GM23338 (cell line): ENCODE measurements at regions not wholly inside any gene's neighbourhood (a gene's known extent, or its start where the extent isn't known, plus 50 kb on each side); places are given as distances from the start of the nearest gene placed in this dataset.

Experiments used
- ATAC-seq: fragments of 200-7000 bp; cut with Tn5 transposase; 3 replicates; pipeline ENCODE4 v1.9.1; 2020
- DNase-seq: peaks from one replicate; pipeline ENCODE4 v3.0.0-alpha.2; 2015; ENCODE audit warnings: low spot score
- H2AFZ ChIP-seq: fragments of 200-600 bp; sonication (generic); 2 replicates; pipeline ENCODE4 v1.8.0; 2016; ENCODE audit warnings: antibody characterized with exemption, mild to moderate bottlenecking, moderate library complexity
- H3F3A ChIP-seq: fragments of 200-600 bp; sonication (generic); replicated peaks from 2 replicates; pipeline ENCODE4 v1.8.0; 2017; ENCODE audit warnings: antibody characterized with exemption, mixed run types, low read depth
- H3K27ac ChIP-seq: fragments of 200-600 bp; sonication (generic); 2 replicates; pipeline ENCODE4 v1.6.1; 2016; ENCODE audit warnings: low read depth
- H3K27me3 ChIP-seq: fragments of 200-600 bp; sonication (generic); 2 replicates; pipeline ENCODE4 v1.8.0; 2016; ENCODE audit warnings: mild to moderate bottlenecking, mixed run types, moderate library complexity; ENCODE audit not compliant: insufficient read depth
- H3K36me3 ChIP-seq: fragments of 200-600 bp; sonication (generic); 2 replicates; pipeline ENCODE4 v1.8.0; 2016; ENCODE audit warnings: mild to moderate bottlenecking; ENCODE audit not compliant: insufficient read depth
- H3K4me1 ChIP-seq: fragments of 200-600 bp; sonication (generic); 2 replicates; pipeline ENCODE4 v1.8.0; 2016; ENCODE audit warnings: mild to moderate bottlenecking, moderate library complexity; ENCODE audit not compliant: insufficient read depth
- H3K4me2 ChIP-seq: fragments of 200-600 bp; sonication (generic); 2 replicates; pipeline ENCODE4 v1.7.1; 2017; ENCODE audit warnings: mixed run types
- H3K4me3 ChIP-seq: fragments of 200-600 bp; sonication (generic); 2 replicates; pipeline ENCODE4 v1.6.1; 2016; ENCODE audit warnings: mixed run types
- H3K79me2 ChIP-seq: fragments of 200-600 bp; sonication (generic); replicated peaks from 2 replicates; pipeline ENCODE4 v1.8.0; 2017; ENCODE audit warnings: mild to moderate bottlenecking; ENCODE audit not compliant: insufficient read depth
- H3K9me2 ChIP-seq: fragments of 200-600 bp; sonication (generic); 2 replicates; pipeline ENCODE4 v1.8.0; 2017; ENCODE audit not compliant: insufficient read depth
- H4K20me1 ChIP-seq: fragments of 200-600 bp; sonication (generic); replicated peaks from 2 replicates; pipeline ENCODE4 v1.8.0; 2017; ENCODE audit warnings: mild to moderate bottlenecking; ENCODE audit not compliant: insufficient read depth
- H3K27ac Mint-ChIP-seq: 2 replicates; pipeline ENCODE4 v1.8.0; 2020; ENCODE audit warnings: inconsistent platforms, mild to moderate bottlenecking, moderate library complexity, mixed read lengths
- H3K27me3 Mint-ChIP-seq: 3 replicates; pipeline ENCODE4 v1.8.0; 2022; ENCODE audit warnings: low read depth, mild to moderate bottlenecking, moderate library complexity, mixed read lengths, inconsistent platforms; ENCODE audit not compliant: insufficient read depth, poor library complexity
- H3K36me3 Mint-ChIP-seq: 3 replicates; pipeline ENCODE4 v1.8.0; 2021; ENCODE audit warnings: low read depth, mild to moderate bottlenecking, inconsistent platforms, moderate library complexity, mixed read lengths
- H3K4me1 Mint-ChIP-seq: 3 replicates; pipeline ENCODE4 v1.8.0; 2020; ENCODE audit warnings: mild to moderate bottlenecking, inconsistent platforms, mixed read lengths
- H3K4me3 Mint-ChIP-seq: 3 replicates; pipeline ENCODE4 v1.8.0; 2021; ENCODE audit warnings: moderate library complexity, mild to moderate bottlenecking, inconsistent platforms, mixed read lengths
- H3K9me3 Mint-ChIP-seq: 3 replicates; pipeline ENCODE4 v1.8.0; 2020; ENCODE audit warnings: moderate library complexity, mild to moderate bottlenecking, inconsistent platforms, mixed read lengths
- CREB1 ChIP-seq: fragments of 250-450 bp; sonication (Bioruptor Pico); IDR thresholded peaks from 2 replicates; pipeline ENCODE4 v1.5.0; 2020; ENCODE audit warnings: low read depth, mild to moderate bottlenecking, moderate library complexity
- CTCF ChIP-seq, 2 experiments: fragments of 200-600 bp in 1 of 2; sonication (generic) in 1 of 2; conservative IDR thresholded peaks; 2 replicates each; pipeline versions ENCODE4 v1.5.1 to v1.6.1; 2016 to 2017; ENCODE audit warnings: antibody characterized with exemption in 2 of 2, low read depth in 2 of 2, mild to moderate bottlenecking in 2 of 2, moderate library complexity in 1 of 2
- ETS1 ChIP-seq: IDR thresholded peaks from 2 replicates; pipeline ENCODE4 v1.6.1; 2016; ENCODE audit warnings: antibody characterized with exemption
- EZH2 ChIP-seq: fragments of 200-600 bp; sonication (generic); IDR thresholded peaks from one replicate; pipeline ENCODE4 v1.8.0; 2017; ENCODE audit warnings: antibody characterized with exemption, mild to moderate bottlenecking, low read depth; ENCODE audit not compliant: unreplicated experiment
- EZH2phosphoT487 ChIP-seq: fragments of 200-600 bp; sonication (generic); IDR thresholded peaks from one replicate; pipeline ENCODE4 v1.8.1; 2018; ENCODE audit warnings: antibody characterized with exemption; ENCODE audit not compliant: unreplicated experiment
- NANOG ChIP-seq: IDR thresholded peaks from 2 replicates; pipeline ENCODE4 v1.6.1; 2016; ENCODE audit warnings: antibody characterized with exemption, borderline replicate concordance
- POLR2AphosphoS5 ChIP-seq: IDR thresholded peaks from 2 replicates; pipeline ENCODE4 v1.6.1; 2016; ENCODE audit warnings: antibody characterized with exemption, low read depth
- REST ChIP-seq: IDR thresholded peaks from one replicate; pipeline ENCODE4 v1.6.1; 2018; ENCODE audit warnings: antibody characterized with exemption; ENCODE audit not compliant: unreplicated experiment
- STAT1 ChIP-seq: IDR thresholded peaks from one replicate; pipeline ENCODE4 v1.6.1; 2016; ENCODE audit warnings: antibody characterized with exemption; ENCODE audit not compliant: unreplicated experiment
- ZNF114 ChIP-seq: fragments of 250-450 bp; sonication (Bioruptor Pico); IDR thresholded peaks from 2 replicates; pipeline ENCODE4 v1.5.0; 2020; ENCODE audit warnings: mild to moderate bottlenecking, moderate library complexity
- ZNF331 ChIP-seq: fragments of 250-450 bp; sonication (Bioruptor Pico); IDR thresholded peaks from 2 replicates; pipeline ENCODE4 v1.5.0; 2020; ENCODE audit warnings: low read depth, mild to moderate bottlenecking, moderate library complexity

GRCh38 chr4:188915175-188915574, 775.9 kb downstream of the TRIML1 start:
- peaks cover 10% of the 10 kb centered on the region; the same call in 1 of the 2 replicates for H3K9me2 ChIP-seq
- no peak overlapping the region for H3K4me3 Mint-ChIP-seq
- H3K4me1 Mint-ChIP-seq: no peaks in the 10 kb centered on the region
- no peak for ATAC-seq
- peaks cover 60% of the 10 kb centered on the region for H3K9me3 Mint-ChIP-seq
- H3K27me3 Mint-ChIP-seq: peaks cover 2% of the 10 kb centered on the region
- no peaks in the 10 kb centered on the region for H4K20me1 ChIP-seq
- H3K79me2 ChIP-seq: no peaks in the 10 kb centered on the region
- H3K4me2 ChIP-seq: no peak overlapping the region
- H3K27ac ChIP-seq: no peak overlapping the region
- H3F3A ChIP-seq: no peaks in the 10 kb centered on the region
- H3K27ac Mint-ChIP-seq: no peak overlapping the region
- no peak overlapping the region for H3K4me3 ChIP-seq
- no peaks in the 10 kb centered on the region for H3K27me3 ChIP-seq
- H3K4me1 ChIP-seq: no peaks in the 10 kb centered on the region
- H3K36me3 ChIP-seq: no peaks in the 10 kb centered on the region
- no peak overlapping the region for H2AFZ ChIP-seq
- TF ChIP-seq EZH2: no peak
- TF ChIP-seq ETS1: no peak
- TF ChIP-seq ZNF114 (CRISPR knock-in tag): no peak
- TF ChIP-seq NANOG: no peak
- TF ChIP-seq ZNF331 (CRISPR knock-in tag): no peak
- TF ChIP-seq CTCF (conservative IDR thresholded peaks at IDR 0.05; ENCODE audit: low read depth in 2 of 2): no peak
- no peak for TF ChIP-seq REST
- TF ChIP-seq EZH2phosphoT487: no peak
- H3K36me3 Mint-ChIP-seq: peaks cover 47% of the 10 kb centered on the region
- no peak for DNase-seq

GRCh38 chr4:188918787-188919186, 779.5 kb downstream of the TRIML1 start:
- H3K4me2 ChIP-seq: no peak overlapping the region
- H3K79me2 ChIP-seq: no peaks in the 10 kb centered on the region
- no peak overlapping the region for H3K4me3 ChIP-seq
- Mint-ChIP-seq H3K9me3 (peaks cover 70% of the 10 kb centered on the region), H3K27me3 (no peaks in the 10 kb centered on the region), H3K27ac (no peak overlapping the region), H3K4me1 (no peaks in the 10 kb centered on the region), H3K4me3 (no peak overlapping the region), H3K36me3 (peaks cover 55% of the 10 kb centered on the region)
- peaks cover 10% of the 10 kb centered on the region; the same call in 1 of the 2 replicates for H3K9me2 ChIP-seq
- H3K4me1 ChIP-seq: no peaks in the 10 kb centered on the region
- no peaks in the 10 kb centered on the region for H3F3A ChIP-seq
- ATAC-seq (no peak), DNase-seq (no peak)
- H3K27me3 ChIP-seq: no peaks in the 10 kb centered on the region
- H3K36me3 ChIP-seq: no peaks in the 10 kb centered on the region
- H2AFZ ChIP-seq: no peak overlapping the region
- H3K27ac ChIP-seq: no peak overlapping the region
- no peaks in the 10 kb centered on the region for H4K20me1 ChIP-seq
- TF ChIP-seq REST (no peak), STAT1 (no peak), ETS1 (no peak), POLR2AphosphoS5 (no peak), CTCF (conservative IDR thresholded peaks at IDR 0.05; ENCODE audit: low read depth in 2 of 2) (no peak), CREB1 (no peak)
